ENCODE measurements at regions not wholly inside any gene's neighbourhood (a gene's known extent, or its start where the extent isn't known, plus 50 kb on each side); places are given as distances from the start of the nearest gene placed in this dataset.

DNA sequence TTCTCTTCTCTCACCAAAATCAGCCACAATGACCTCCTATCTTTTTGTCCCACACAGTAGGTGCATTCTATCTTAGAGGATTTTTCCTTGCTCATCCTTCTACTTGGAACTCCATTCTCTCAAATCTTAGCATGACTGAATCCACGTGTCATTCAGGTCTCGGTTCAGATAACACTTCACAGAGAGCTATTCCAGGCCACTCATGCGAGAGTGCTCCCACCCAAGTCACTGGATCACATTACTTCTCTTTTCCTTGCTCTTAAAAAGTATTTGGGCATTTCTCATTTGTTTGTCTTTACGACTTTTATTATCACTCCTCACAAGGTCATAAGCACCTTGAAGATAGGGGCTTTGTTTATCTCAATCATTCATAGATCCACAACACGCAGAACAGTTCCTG, 647.5 kb upstream of the TENM3 start:
- Histone ChIP-seq H4K20me1 (ENCODE audit: insufficient read depth, low read length) (no peaks in the 10 kb centered on the region), H3K27ac (ENCODE audit: insufficient read depth, low read length) (no peak overlapping the region), H2AK5ac (ENCODE audit: low read depth, low read length) (no peak overlapping the region), H2AK9ac (replicated peaks; ENCODE audit: low read depth, low read length, poor library complexity) (no peak overlapping the region), H4K8ac (ENCODE audit: low read depth in 2 of 2, low read length in 2 of 2) (no peak overlapping the region), H4K91ac (ENCODE audit: insufficient read depth, low read depth, low read length) (no peak overlapping the region), H3K27me3 (ENCODE audit: control insufficient read depth, insufficient read depth, low read length) (no peaks in the 10 kb centered on the region), H3K4me1 (ENCODE audit: control insufficient read depth, insufficient read depth, low read length) (no peaks in the 10 kb centered on the region), H3K23ac (ENCODE audit: low read depth, low read length) (no peak overlapping the region), H3K79me1 (ENCODE audit: low read depth in 1 of 2, low read length in 2 of 2) (no peaks in the 10 kb centered on the region), H3K36me3 (ENCODE audit: control insufficient read depth, insufficient read depth, low read length) (no peaks in the 10 kb centered on the region), H3K4ac (ENCODE audit: low read depth, low read length) (no peak overlapping the region), H3K18ac (ENCODE audit: low read depth, low read length) (no peak overlapping the region), H3K4me2 (ENCODE audit: low read depth, low read length) (no peak overlapping the region), H3K56ac (ENCODE audit: extremely low read depth, insufficient read depth, low read length) (no peak overlapping the region), H3K9me3 (ENCODE audit: control insufficient read depth, insufficient read depth, low read length) (no peaks in the 10 kb centered on the region), H2AFZ (replicated peaks; ENCODE audit: low read length, poor library complexity) (no peak overlapping the region), H2BK15ac (ENCODE audit: low read depth, low read length) (no peak overlapping the region), H3K4me3 (ENCODE audit: insufficient read depth, low read depth, low read length) (no peak overlapping the region), H3K14ac (replicated peaks; ENCODE audit: low read depth, low read length) (no peak overlapping the region), H2BK20ac (ENCODE audit: low read depth, low read length) (no peak overlapping the region), H2BK120ac (ENCODE audit: low read depth, low read length) (no peak overlapping the region), H2BK5ac (ENCODE audit: low read depth, low read length, poor library complexity, severe bottlenecking) (no peak overlapping the region), H3K9ac (ENCODE audit: low read depth, low read length) (no peak overlapping the region), H4K5ac (ENCODE audit: low read depth, low read length) (no peak overlapping the region), H3K9me1 (ENCODE audit: insufficient read depth, low read length) (no peaks in the 10 kb centered on the region)
- ATAC-seq (ENCODE audit: low read depth) (no peak), DNase-seq (no peak)
- intact Hi-C loops (cut with micrococcal nuclease) (no loop called here), in situ Hi-C loops (cut with MboI; ENCODE audit: low sequenced_read_pairs) (no loop called here), dilution Hi-C loops (cut with HindIII; ENCODE audit: low sequenced_read_pairs, unreplicated experiment) (no loop called here)
- 50% methylated on average over 1 of the region's 5 CpGs; no CpG with 5 or more reads in 1 of the 2 experiments for WGBS, 2 experiments (ENCODE audit: extremely low coverage in 2 of 2, insufficient read length in 1 of 2)
- ChIA-PET POLR2A (ENCODE audit: unreplicated experiment) (no interaction called here), CTCF (no interaction called here)
- TF ChIP-seq CHD1 (IDR thresholded peaks at IDR 0.05; ENCODE audit: low read depth, low read length): no peak
- no peak for TF ChIP-seq FOS (IDR thresholded peaks at IDR 0.05; ENCODE audit: low read depth, low read length)
- TF ChIP-seq, protein P1, sequence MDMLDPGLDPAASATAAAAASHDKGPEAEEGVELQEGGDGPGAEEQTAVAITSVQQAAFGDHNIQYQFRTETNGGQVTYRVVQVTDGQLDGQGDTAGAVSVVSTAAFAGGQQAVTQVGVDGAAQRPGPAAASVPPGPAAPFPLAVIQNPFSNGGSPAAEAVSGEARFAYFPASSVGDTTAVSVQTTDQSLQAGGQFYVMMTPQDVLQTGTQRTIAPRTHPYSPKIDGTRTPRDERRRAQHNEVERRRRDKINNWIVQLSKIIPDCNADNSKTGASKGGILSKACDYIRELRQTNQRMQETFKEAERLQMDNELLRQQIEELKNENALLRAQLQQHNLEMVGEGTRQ (IDR thresholded peaks at IDR 0.05; ENCODE audit: low read depth, low read length): no peak
- no peak for TF ChIP-seq BHLHE40 (IDR thresholded peaks at IDR 0.05; ENCODE audit: low read depth, low read length)
- no peak for TF ChIP-seq MAZ (IDR thresholded peaks at IDR 0.05; ENCODE audit: borderline replicate concordance, low read depth, low read length)
- TF ChIP-seq RAD21 (IDR thresholded peaks at IDR 0.05; ENCODE audit: low read length): no peak
- BruUV-seq (replicated peaks): no TSS peak

Data from IMR-90 (cell line).